Loucy (cell line): ENCODE measurements at regions not wholly inside any gene's neighbourhood (a gene's known extent, or its start where the extent isn't known, plus 50 kb on each side); places are given as distances from the start of the nearest gene placed in this dataset.

Experiments used
- CTCF ChIP-seq: fragments of 200-600 bp; sonication (generic); conservative IDR thresholded peaks from 2 replicates; pipeline ENCODE4 v1.5.1; 2014; ENCODE audit warnings: mild to moderate bottlenecking, antibody characterized with exemption, low read length
- EZH2phosphoT487 ChIP-seq: fragments of 200-600 bp; IDR thresholded peaks from 2 replicates; pipeline ENCODE4 v1.6.1; 2018; ENCODE audit warnings: antibody characterized with exemption, mild to moderate bottlenecking, moderate library complexity, borderline replicate concordance

GRCh38 chr12:67523538-67523937 lies 125.0 kb upstream of the DYRK2 start:
- TF ChIP-seq CTCF (no peak), EZH2phosphoT487 (no peak)
